ENCODE measurements at regions not wholly inside any gene's neighbourhood (a gene's known extent, or its start where the extent isn't known, plus 50 kb on each side); places are given as distances from the start of the nearest gene placed in this dataset.

DNA sequence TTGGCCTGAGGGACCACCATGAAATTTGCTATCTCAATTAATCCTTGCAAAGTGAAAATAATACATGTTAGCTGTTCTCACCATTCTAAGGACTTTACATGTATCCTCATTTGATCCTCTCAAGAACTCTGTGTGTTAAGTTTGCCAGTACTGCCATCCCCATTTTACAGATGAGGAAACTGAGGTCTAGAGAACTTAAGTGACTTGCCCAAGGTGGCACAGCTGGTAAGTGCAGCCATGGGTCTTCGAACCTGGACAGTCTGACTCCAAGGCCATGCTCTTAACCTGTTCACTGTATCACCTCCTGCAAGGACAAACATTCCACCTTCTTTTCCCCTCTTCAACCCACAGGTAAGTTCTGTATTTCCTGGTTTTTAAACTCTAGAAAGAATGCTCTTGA is 85.3 kb upstream of the NFE2L3 start:
- TF ChIP-seq, protein P1, sequence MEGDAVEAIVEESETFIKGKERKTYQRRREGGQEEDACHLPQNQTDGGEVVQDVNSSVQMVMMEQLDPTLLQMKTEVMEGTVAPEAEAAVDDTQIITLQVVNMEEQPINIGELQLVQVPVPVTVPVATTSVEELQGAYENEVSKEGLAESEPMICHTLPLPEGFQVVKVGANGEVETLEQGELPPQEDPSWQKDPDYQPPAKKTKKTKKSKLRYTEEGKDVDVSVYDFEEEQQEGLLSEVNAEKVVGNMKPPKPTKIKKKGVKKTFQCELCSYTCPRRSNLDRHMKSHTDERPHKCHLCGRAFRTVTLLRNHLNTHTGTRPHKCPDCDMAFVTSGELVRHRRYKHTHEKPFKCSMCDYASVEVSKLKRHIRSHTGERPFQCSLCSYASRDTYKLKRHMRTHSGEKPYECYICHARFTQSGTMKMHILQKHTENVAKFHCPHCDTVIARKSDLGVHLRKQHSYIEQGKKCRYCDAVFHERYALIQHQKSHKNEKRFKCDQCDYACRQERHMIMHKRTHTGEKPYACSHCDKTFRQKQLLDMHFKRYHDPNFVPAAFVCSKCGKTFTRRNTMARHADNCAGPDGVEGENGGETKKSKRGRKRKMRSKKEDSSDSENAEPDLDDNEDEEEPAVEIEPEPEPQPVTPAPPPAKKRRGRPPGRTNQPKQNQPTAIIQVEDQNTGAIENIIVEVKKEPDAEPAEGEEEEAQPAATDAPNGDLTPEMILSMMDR (IDR thresholded peaks at IDR 0.05), result no peak
- TF ChIP-seq POLR2A (IDR thresholded peaks at IDR 0.05), result no peak
